H9 (cell line): ENCODE measurements at regions not wholly inside any gene's neighbourhood (a gene's known extent, or its start where the extent isn't known, plus 50 kb on each side); places are given as distances from the start of the nearest gene placed in this dataset.
"Not testable (repeated sequence)": the region's sequence is repeated elsewhere in the genome, so short reads cannot be mapped to it uniquely, and the experiment has no call there.

Experiments
- DNase-seq: peaks from one replicate; pipeline ENCODE4 v3.0.0-alpha.2; 2017
- H2AFZ ChIP-seq: one replicate; pipeline ENCODE4 v1.6.1; 2013; ENCODE audit warnings: mild to moderate bottlenecking, low read length, control low read depth, moderate library complexity
- H2AK5ac ChIP-seq: 2 replicates; pipeline ENCODE4 v1.6.1; 2013; ENCODE audit warnings: low read length, control low read depth, mixed read lengths; ENCODE audit not compliant: insufficient read length
- H2BK120ac ChIP-seq: one replicate; pipeline ENCODE4 v1.6.1; 2013; ENCODE audit warnings: low read depth, mild to moderate bottlenecking, low read length, control low read depth, inconsistent platforms; ENCODE audit not compliant: poor library complexity, severe bottlenecking
- H2BK12ac ChIP-seq: 2 replicates; pipeline ENCODE4 v1.6.1; 2013; ENCODE audit warnings: low read length, control low read depth, mixed read lengths, low read depth; ENCODE audit not compliant: insufficient read length
- H2BK15ac ChIP-seq: 2 replicates; pipeline ENCODE4 v1.6.1; 2013; ENCODE audit warnings: low read depth, low read length, control low read depth
- H2BK20ac ChIP-seq: one replicate; pipeline ENCODE4 v1.6.1; 2013; ENCODE audit warnings: low read depth, mild to moderate bottlenecking, low read length, control low read depth, inconsistent platforms; ENCODE audit not compliant: poor library complexity, severe bottlenecking
- H2BK5ac ChIP-seq: 2 replicates; pipeline ENCODE4 v1.6.1; 2013; ENCODE audit warnings: low read length, control low read depth, mixed read lengths; ENCODE audit not compliant: insufficient read length
- H3K14ac ChIP-seq: 2 replicates; pipeline ENCODE4 v1.6.1; 2013; ENCODE audit warnings: low read length, control low read depth; ENCODE audit not compliant: insufficient read depth
- H3K18ac ChIP-seq: 2 replicates; pipeline ENCODE4 v1.6.1; 2013; ENCODE audit warnings: low read depth, mild to moderate bottlenecking, mixed read lengths, low read length, control low read depth; ENCODE audit not compliant: insufficient read length
- H3K23ac ChIP-seq: 2 replicates; pipeline ENCODE4 v1.6.1; 2013; ENCODE audit warnings: low read length, control low read depth, mixed read lengths, low read depth; ENCODE audit not compliant: insufficient read length
- H3K23me2 ChIP-seq: 2 replicates; pipeline ENCODE4 v1.6.1; 2013; ENCODE audit warnings: low read depth, mild to moderate bottlenecking, mixed read lengths, low read length, control low read depth; ENCODE audit not compliant: insufficient read length, poor library complexity, severe bottlenecking
- H3K27ac ChIP-seq: 2 replicates; pipeline ENCODE4 v1.5.1; 2013; ENCODE audit warnings: low read length, control low read depth, mixed read lengths, low read depth; ENCODE audit not compliant: insufficient read length
- H3K27me3 ChIP-seq: 2 replicates; pipeline ENCODE4 v1.6.1; 2013; ENCODE audit warnings: low read length, control low read depth, inconsistent platforms; ENCODE audit not compliant: insufficient read depth
- H3K4ac ChIP-seq: 2 replicates; pipeline ENCODE4 v1.6.1; 2013; ENCODE audit warnings: low read depth, mild to moderate bottlenecking, control low read depth, inconsistent platforms, low read length, moderate library complexity
- H3K4me1 ChIP-seq: 2 replicates; pipeline ENCODE4 v1.6.1; 2013; ENCODE audit warnings: low read length, control low read depth, inconsistent platforms; ENCODE audit not compliant: insufficient read depth
- H3K4me2 ChIP-seq: 2 replicates; pipeline ENCODE4 v1.6.1; 2013; ENCODE audit warnings: low read length, control low read depth, mixed read lengths; ENCODE audit not compliant: insufficient read length, insufficient read depth
- H3K56ac ChIP-seq: 2 replicates; pipeline ENCODE4 v1.6.1; 2013; ENCODE audit warnings: low read depth, mild to moderate bottlenecking, mixed read lengths, low read length, control low read depth; ENCODE audit not compliant: insufficient read length
- H3K79me1 ChIP-seq: 2 replicates; pipeline ENCODE4 v1.6.1; 2013; ENCODE audit warnings: low read depth, mild to moderate bottlenecking, moderate library complexity, low read length, control low read depth, inconsistent platforms; ENCODE audit not compliant: insufficient read depth, poor library complexity, severe bottlenecking
- H3K79me2 ChIP-seq: 2 replicates; pipeline ENCODE4 v1.6.1; 2013; ENCODE audit warnings: low read length, control low read depth, inconsistent platforms; ENCODE audit not compliant: insufficient read depth
- H3K9ac ChIP-seq: 2 replicates; pipeline ENCODE4 v1.6.1; 2013; ENCODE audit warnings: low read length, control low read depth, mixed read lengths; ENCODE audit not compliant: insufficient read length; ENCODE audit errors: extremely low read depth
- H3K9me3 ChIP-seq: one replicate; pipeline ENCODE4 v1.6.1; 2013; ENCODE audit warnings: low read depth, low read length, inconsistent platforms; ENCODE audit not compliant: control insufficient read depth
- H3T11ph ChIP-seq: one replicate; pipeline ENCODE4 v1.6.1; 2013; ENCODE audit warnings: mild to moderate bottlenecking, low read length, control low read depth, inconsistent platforms
- H4K20me1 ChIP-seq: one replicate; pipeline ENCODE4 v1.6.1; 2013; ENCODE audit not compliant: control insufficient read depth, insufficient read length, insufficient read depth
- H4K5ac ChIP-seq: 2 replicates; pipeline ENCODE4 v1.6.1; 2013; ENCODE audit warnings: low read depth, mild to moderate bottlenecking, mixed read lengths, low read length, control low read depth; ENCODE audit not compliant: insufficient read length
- H4K8ac ChIP-seq: replicated peaks from 2 replicates; pipeline ENCODE4 v1.6.1; 2013; ENCODE audit warnings: low read length, control low read depth, mixed read lengths, low read depth; ENCODE audit not compliant: insufficient read length
- H4K91ac ChIP-seq: 2 replicates; pipeline ENCODE4 v1.6.1; 2013; ENCODE audit warnings: low read depth, mild to moderate bottlenecking, moderate library complexity, mixed read lengths, low read length, control low read depth; ENCODE audit not compliant: insufficient read length
- H3K27ac Mint-ChIP-seq, 3 experiments: 2 replicates in 2 of 3; 3 replicates in 1 of 3; pipeline ENCODE4 v1.8.0; 2020 to 2021; ENCODE audit warnings: mixed read lengths in 3 of 3, mild to moderate bottlenecking in 1 of 3, moderate library complexity in 1 of 3
- H3K27me3 Mint-ChIP-seq: 2 replicates; pipeline ENCODE4 v1.8.0; 2021; ENCODE audit warnings: low read depth, mild to moderate bottlenecking, moderate library complexity, mixed read lengths
- H3K36me3 Mint-ChIP-seq, 3 experiments: 2 replicates in 2 of 3; 3 replicates in 1 of 3; pipeline ENCODE4 v1.8.0; 2020 to 2021; ENCODE audit warnings: low read depth in 3 of 3, mixed read lengths in 3 of 3; ENCODE audit not compliant: insufficient read depth in 1 of 3
- H3K4me1 Mint-ChIP-seq, 2 experiments: 2 replicates each; pipeline ENCODE4 v1.8.0; 2020; ENCODE audit warnings: mixed read lengths in 2 of 2
- H3K4me3 Mint-ChIP-seq, 2 experiments: 2 replicates in 1 of 2; 3 replicates in 1 of 2; pipeline ENCODE4 v1.8.0; 2020 to 2021; ENCODE audit warnings: mild to moderate bottlenecking in 2 of 2, mixed read lengths in 2 of 2, moderate library complexity in 1 of 2
- H3K9me3 Mint-ChIP-seq, 2 experiments: 2 replicates in 1 of 2; 3 replicates in 1 of 2; pipeline ENCODE4 v1.8.0; 2020; ENCODE audit warnings: mild to moderate bottlenecking in 2 of 2, mixed read lengths in 2 of 2, moderate library complexity in 1 of 2
- WGBS: extraction: QIAGEN DNeasy Blood & Tissue Kit; methylation state at CpG from one replicate; pipeline ENCODE4 v1.1.7; 2013; ENCODE audit warnings: missing lambda C conversion rate, low lambda C conversion rate, mixed read lengths; ENCODE audit not compliant: insufficient read length; ENCODE audit errors: extremely low coverage; 5-methylcytosine and 5-hydroxymethylcytosine counted together

DNA sequence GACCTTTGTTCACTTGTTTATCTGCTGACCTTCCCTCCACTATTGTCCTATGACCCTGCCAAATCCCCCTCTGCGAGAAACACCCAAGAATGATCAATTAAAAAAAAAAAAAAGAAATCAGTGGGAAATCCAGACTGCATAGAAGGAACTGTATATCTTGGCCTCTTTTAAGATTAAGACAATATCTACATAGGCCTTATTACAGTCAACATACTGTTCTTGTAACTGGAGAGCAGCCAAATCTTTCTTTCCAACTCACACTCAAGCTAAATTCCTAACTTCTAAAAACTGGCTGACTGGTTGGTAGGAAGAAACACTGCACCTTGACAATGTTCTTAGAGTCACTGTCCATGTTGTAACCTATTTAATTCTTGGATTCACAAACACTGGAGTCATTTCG is 824.1 kb upstream of the GBE1 start:
- not testable (repeated sequence) for H2AFZ ChIP-seq, H3K4me3 Mint-ChIP-seq, H4K5ac ChIP-seq, H3K4ac ChIP-seq, H3K79me2 ChIP-seq, H3K4me1 ChIP-seq, H3K9ac ChIP-seq, H3K4me1 Mint-ChIP-seq, H3K27ac Mint-ChIP-seq, H3K18ac ChIP-seq, H2BK15ac ChIP-seq, H2AK5ac ChIP-seq, H3K27ac ChIP-seq, H4K91ac ChIP-seq, DNase-seq, H3K4me2 ChIP-seq, H2BK20ac ChIP-seq, H3K23ac ChIP-seq, H2BK5ac ChIP-seq, H3K27me3 Mint-ChIP-seq, H3T11ph ChIP-seq, H3K14ac ChIP-seq, H2BK12ac ChIP-seq, H3K23me2 ChIP-seq, H3K36me3 Mint-ChIP-seq, H4K20me1 ChIP-seq, H3K9me3 ChIP-seq, H4K8ac ChIP-seq, H3K27me3 ChIP-seq, H3K79me1 ChIP-seq, H3K56ac ChIP-seq, H2BK120ac ChIP-seq
- H3K9me3 Mint-ChIP-seq: peaks cover 9 to 11% of the 10 kb centered on the region in 2 experiments
- no CpG with 5 or more reads among the region's 2 CpGs for WGBS

DNA sequence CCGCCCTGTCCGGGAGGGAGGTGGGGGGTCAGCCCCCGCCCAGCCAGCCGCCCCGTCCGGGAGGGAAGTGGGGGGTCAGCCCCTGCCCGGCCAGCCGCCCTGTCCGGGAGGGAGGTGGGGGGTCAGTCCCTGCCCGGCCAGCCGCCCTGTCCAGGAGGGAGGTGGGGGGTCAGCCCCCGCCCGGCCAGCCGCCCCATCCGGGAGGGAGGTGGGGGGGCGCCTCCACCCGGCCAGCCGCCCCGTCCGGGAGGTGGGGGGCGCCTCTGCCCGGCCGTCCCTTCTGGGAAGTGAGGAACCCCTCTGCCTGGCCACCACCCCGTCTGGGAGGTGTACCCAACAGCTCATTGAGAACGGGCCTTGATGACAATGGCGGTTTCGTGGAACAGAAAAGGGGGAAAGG is 823.4 kb upstream of the GBE1 start:
- H3K18ac ChIP-seq, H3K4me1 ChIP-seq, H3K4me3 Mint-ChIP-seq, H3K56ac ChIP-seq, H2AK5ac ChIP-seq, H3K27ac Mint-ChIP-seq, H2BK20ac ChIP-seq, DNase-seq, H3K4ac ChIP-seq, H2BK120ac ChIP-seq, H3K27me3 Mint-ChIP-seq, H3K27me3 ChIP-seq, H4K20me1 ChIP-seq, H3K23me2 ChIP-seq, H3K23ac ChIP-seq, H3K4me1 Mint-ChIP-seq, H4K5ac ChIP-seq, H3K79me2 ChIP-seq, H3K14ac ChIP-seq, H3T11ph ChIP-seq, H3K9ac ChIP-seq, H2BK5ac ChIP-seq, H3K27ac ChIP-seq, H3K9me3 ChIP-seq, H2BK12ac ChIP-seq, H4K8ac ChIP-seq, H4K91ac ChIP-seq, H3K79me1 ChIP-seq, H2BK15ac ChIP-seq, H2AFZ ChIP-seq, H3K4me2 ChIP-seq, H3K36me3 Mint-ChIP-seq: not testable (repeated sequence)
- H3K9me3 Mint-ChIP-seq: peaks cover 9 to 11% of the 10 kb centered on the region in 2 experiments
- no CpG with 5 or more reads among the region's 27 CpGs for WGBS
